ENCODE measurements at regions not wholly inside any gene's neighbourhood (a gene's known extent, or its start where the extent isn't known, plus 50 kb on each side); places are given as distances from the start of the nearest gene placed in this dataset.
"Not testable (repeated sequence)": the region's sequence is repeated elsewhere in the genome, so short reads cannot be mapped to it uniquely, and the experiment has no call there.

- intact Hi-C loops (cut with DNase I); DNase-seq; ATAC-seq: not testable (repeated sequence)
These were observed 138.7 kb upstream of the GOLGA6L6 start for GRCh38 chr15:20680257-20680815.

- ATAC-seq (no peak), DNase-seq (no peak)
- intact Hi-C loops (cut with DNase I) = no loop called here
These were observed 130.9 kb upstream of the GOLGA6L6 start for GRCh38 chr15:20672470-20672869.

GRCh38 chr15:20671675-20672074 lies 130.1 kb upstream of the GOLGA6L6 start:
- intact Hi-C loops (cut with DNase I) = no loop called here
- ATAC-seq (no peak), DNase-seq (no peak)

GRCh38 chr15:20666410-20666809 lies 124.8 kb upstream of the GOLGA6L6 start:
- DNase-seq; ATAC-seq; intact Hi-C loops (cut with DNase I): not testable (repeated sequence)

GRCh38 chr15:20665653-20666052 lies 124.1 kb upstream of the GOLGA6L6 start:
- no peak for DNase-seq
- peak in 1 of 2 donors; percentile 38 for ATAC-seq
- intact Hi-C loops (cut with DNase I) = no loop called here

GRCh38 chr15:20659265-20659664 lies 117.7 kb upstream of the GOLGA6L6 start:
- DNase-seq (no peak), ATAC-seq (peak in 1 of 2 donors; percentile 14)
- intact Hi-C loops (cut with DNase I) = no loop called here

- ATAC-seq (no peak), DNase-seq (no peak)
- intact Hi-C loops (cut with DNase I) = no loop called here
These were observed 116.4 kb upstream of the GOLGA6L6 start for GRCh38 chr15:20658024-20658423.

GRCh38 chr15:20657084-20657483 lies 115.5 kb upstream of the GOLGA6L6 start:
- ATAC-seq (no peak), DNase-seq (no peak)
- intact Hi-C loops (cut with DNase I) = no loop called here

- DNase-seq (no peak), ATAC-seq (no peak)
- intact Hi-C loops (cut with DNase I) = no loop called here
These were observed 111.3 kb upstream of the GOLGA6L6 start for GRCh38 chr15:20652914-20653313.

- ATAC-seq; DNase-seq; intact Hi-C loops (cut with DNase I): not testable (repeated sequence)
These were observed 106.9 kb upstream of the GOLGA6L6 start for GRCh38 chr15:20648402-20648975.

GRCh38 chr15:20646529-20647142 lies 105.0 kb upstream of the GOLGA6L6 start:
- peak in 1 of 2 donors; percentile 23 for ATAC-seq
- intact Hi-C loops (cut with DNase I) = no loop called here
- DNase-seq = no peak

GRCh38 chr15:20645956-20646355 lies 104.4 kb upstream of the GOLGA6L6 start:
- peak; percentile 35 for DNase-seq
- ATAC-seq = peak in 1 of 2 donors; percentile 68
- intact Hi-C loops (cut with DNase I) = no loop called here

GRCh38 chr15:20644896-20645295 lies 103.3 kb upstream of the GOLGA6L6 start:
- ATAC-seq = no peak
- intact Hi-C loops (cut with DNase I) = no loop called here
- no peak for DNase-seq

GRCh38 chr15:20643829-20644425 lies 102.3 kb upstream of the GOLGA6L6 start:
- no peak for ATAC-seq
- no peak for DNase-seq
- intact Hi-C loops (cut with DNase I) = no loop called here

GRCh38 chr15:20643024-20643770 lies 101.6 kb upstream of the GOLGA6L6 start:
- intact Hi-C loops (cut with DNase I) = no loop called here
- DNase-seq (no peak), ATAC-seq (no peak)

GRCh38 chr15:20642054-20642767 lies 100.6 kb upstream of the GOLGA6L6 start:
- intact Hi-C loops (cut with DNase I) = no loop called here
- DNase-seq (no peak), ATAC-seq (no peak)

GRCh38 chr15:20640427-20640826 lies 98.8 kb upstream of the GOLGA6L6 start:
- DNase-seq; intact Hi-C loops (cut with DNase I); ATAC-seq: not testable (repeated sequence)

- intact Hi-C loops (cut with DNase I); DNase-seq; ATAC-seq: not testable (repeated sequence)
These were observed 97.6 kb upstream of the GOLGA6L6 start for GRCh38 chr15:20639224-20639623.

GRCh38 chr15:20637499-20637898 lies 95.9 kb upstream of the GOLGA6L6 start:
- ATAC-seq; DNase-seq; intact Hi-C loops (cut with DNase I): not testable (repeated sequence)

Data from left cardiac atrium (tissue), 4 donors.